ENCODE measurements at regions not wholly inside any gene's neighbourhood (a gene's known extent, or its start where the extent isn't known, plus 50 kb on each side); places are given as distances from the start of the nearest gene placed in this dataset.

- TF ChIP-seq GATA3 (IDR thresholded peaks at IDR 0.05; ENCODE audit: low read depth, low read length), result no peak
- TF ChIP-seq GATA2 (IDR thresholded peaks at IDR 0.05; ENCODE audit: low read depth, low read length), result no peak
Measured at GRCh38 chr16:59941594-59941993, 1207.5 kb upstream of the GOT2 start.

Measured in SH-SY5Y (cell line).